Endodermal cell (in vitro differentiated cells): ENCODE measurements at regions not wholly inside any gene's neighbourhood (a gene's known extent, or its start where the extent isn't known, plus 50 kb on each side); places are given as distances from the start of the nearest gene placed in this dataset.
A peak's percentile ranks its signal among the peaks of the same experiment; 100 is the strongest.

ENCODE experiments used
- DNase-seq: peaks from one replicate; pipeline ENCODE4 v3.0.0-alpha.2; 2017
- H3K27ac ChIP-seq: 2 replicates; pipeline ENCODE4 v1.5.1; 2013; ENCODE audit warnings: mild to moderate bottlenecking, low read depth, low read length, moderate library complexity
- H3K27me3 ChIP-seq: 2 replicates; pipeline ENCODE4 v1.6.1; 2013; ENCODE audit warnings: mild to moderate bottlenecking, low read length, moderate library complexity; ENCODE audit not compliant: insufficient read depth, control insufficient read depth, poor library complexity, severe bottlenecking
- H3K36me3 ChIP-seq: 2 replicates; pipeline ENCODE4 v1.7.0; 2013; ENCODE audit warnings: mild to moderate bottlenecking, low read length, moderate library complexity; ENCODE audit not compliant: control insufficient read depth, insufficient read depth
- H3K4me1 ChIP-seq: one replicate; pipeline ENCODE4 v1.7.0; 2013; ENCODE audit warnings: low read length; ENCODE audit not compliant: control insufficient read depth, insufficient read depth
- H3K4me3 ChIP-seq: 2 replicates; pipeline ENCODE4 v1.5.1; 2013; ENCODE audit warnings: mild to moderate bottlenecking, low read length, moderate library complexity
- H3K9ac ChIP-seq: 2 replicates; pipeline ENCODE4 v1.6.1; 2013; ENCODE audit warnings: mild to moderate bottlenecking, low read length, moderate library complexity; ENCODE audit not compliant: poor library complexity, severe bottlenecking; ENCODE audit errors: extremely low read depth
- H3K9me3 ChIP-seq: 2 replicates; pipeline ENCODE4 v1.6.1; 2013; ENCODE audit warnings: mild to moderate bottlenecking, low read length, moderate library complexity; ENCODE audit not compliant: control insufficient read depth
- H3K27ac Mint-ChIP-seq: 2 replicates; pipeline ENCODE4 v1.8.0; 2020; ENCODE audit warnings: mixed read lengths
- H3K27me3 Mint-ChIP-seq: 2 replicates; pipeline ENCODE4 v1.8.0; 2021; ENCODE audit warnings: mild to moderate bottlenecking, mixed read lengths; ENCODE audit not compliant: insufficient read depth
- H3K36me3 Mint-ChIP-seq: 2 replicates; pipeline ENCODE4 v1.8.0; 2020; ENCODE audit warnings: low read depth, mixed read lengths
- H3K4me1 Mint-ChIP-seq: 2 replicates; pipeline ENCODE4 v1.8.0; 2020; ENCODE audit warnings: mixed read lengths
- H3K4me3 Mint-ChIP-seq: 2 replicates; pipeline ENCODE4 v1.8.0; 2020; ENCODE audit warnings: mild to moderate bottlenecking, moderate library complexity, mixed read lengths
- H3K9me3 Mint-ChIP-seq: 2 replicates; pipeline ENCODE4 v1.8.0; 2020; ENCODE audit warnings: mild to moderate bottlenecking, mixed read lengths
- WGBS, 2 experiments: methylation state at CpG; one replicate each; pipeline versions ENCODE4 v1.1.5 to v1.1.7; 2013; ENCODE audit warnings: missing lambda C conversion rate in 2 of 2, mixed read lengths in 1 of 2; ENCODE audit not compliant: insufficient coverage in 1 of 2, insufficient read length in 1 of 2; 5-methylcytosine and 5-hydroxymethylcytosine counted together
- TF ChIP-seq, protein P1 (sequence below): fragments of 200-600 bp; sonication (generic); conservative IDR thresholded peaks from 2 replicates; pipeline ENCODE4 v1.5.0; 2021; ENCODE audit warnings: antibody characterized with exemption, mild to moderate bottlenecking

DNA sequence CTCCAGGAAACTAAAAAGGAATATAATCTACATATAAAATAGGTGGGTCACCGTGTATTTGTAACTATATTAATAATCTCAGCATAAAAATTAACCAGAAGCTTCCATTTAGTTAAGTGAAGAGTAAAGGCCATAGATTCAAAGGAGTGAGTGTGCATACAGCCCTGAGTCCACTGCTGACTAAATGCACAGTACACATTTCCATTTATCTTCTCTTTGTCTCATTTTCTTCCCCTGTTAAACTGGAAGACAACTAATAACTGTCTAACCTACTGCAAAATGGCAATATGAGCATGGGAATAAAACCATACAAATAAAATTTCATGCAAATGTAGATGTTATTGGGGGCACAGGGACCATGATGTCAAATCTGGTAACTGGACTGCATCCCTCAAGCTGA lies 59.9 kb upstream of the DAB2 start:
- Mint-ChIP-seq H3K9me3 (no peaks in the 10 kb centered on the region), H3K27me3 (no peaks in the 10 kb centered on the region), H3K36me3 (no peaks in the 10 kb centered on the region), H3K4me1 (peaks cover 12% of the 10 kb centered on the region), H3K4me3 (no peak overlapping the region), H3K27ac (no peak overlapping the region)
- WGBS, 2 experiments = no CpG with 5 or more reads among the region's 1 CpG
- Histone ChIP-seq H3K9ac (no peak overlapping the region), H3K4me3 (no peak overlapping the region), H3K9me3 (no peaks in the 10 kb centered on the region), H3K27me3 (no peaks in the 10 kb centered on the region), H3K27ac (peak overlapping the region; percentile 41), H3K4me1 (no peaks in the 10 kb centered on the region), H3K36me3 (no peaks in the 10 kb centered on the region)
- TF ChIP-seq, protein P1, sequence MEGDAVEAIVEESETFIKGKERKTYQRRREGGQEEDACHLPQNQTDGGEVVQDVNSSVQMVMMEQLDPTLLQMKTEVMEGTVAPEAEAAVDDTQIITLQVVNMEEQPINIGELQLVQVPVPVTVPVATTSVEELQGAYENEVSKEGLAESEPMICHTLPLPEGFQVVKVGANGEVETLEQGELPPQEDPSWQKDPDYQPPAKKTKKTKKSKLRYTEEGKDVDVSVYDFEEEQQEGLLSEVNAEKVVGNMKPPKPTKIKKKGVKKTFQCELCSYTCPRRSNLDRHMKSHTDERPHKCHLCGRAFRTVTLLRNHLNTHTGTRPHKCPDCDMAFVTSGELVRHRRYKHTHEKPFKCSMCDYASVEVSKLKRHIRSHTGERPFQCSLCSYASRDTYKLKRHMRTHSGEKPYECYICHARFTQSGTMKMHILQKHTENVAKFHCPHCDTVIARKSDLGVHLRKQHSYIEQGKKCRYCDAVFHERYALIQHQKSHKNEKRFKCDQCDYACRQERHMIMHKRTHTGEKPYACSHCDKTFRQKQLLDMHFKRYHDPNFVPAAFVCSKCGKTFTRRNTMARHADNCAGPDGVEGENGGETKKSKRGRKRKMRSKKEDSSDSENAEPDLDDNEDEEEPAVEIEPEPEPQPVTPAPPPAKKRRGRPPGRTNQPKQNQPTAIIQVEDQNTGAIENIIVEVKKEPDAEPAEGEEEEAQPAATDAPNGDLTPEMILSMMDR = no peak
- no peak for DNase-seq

DNA sequence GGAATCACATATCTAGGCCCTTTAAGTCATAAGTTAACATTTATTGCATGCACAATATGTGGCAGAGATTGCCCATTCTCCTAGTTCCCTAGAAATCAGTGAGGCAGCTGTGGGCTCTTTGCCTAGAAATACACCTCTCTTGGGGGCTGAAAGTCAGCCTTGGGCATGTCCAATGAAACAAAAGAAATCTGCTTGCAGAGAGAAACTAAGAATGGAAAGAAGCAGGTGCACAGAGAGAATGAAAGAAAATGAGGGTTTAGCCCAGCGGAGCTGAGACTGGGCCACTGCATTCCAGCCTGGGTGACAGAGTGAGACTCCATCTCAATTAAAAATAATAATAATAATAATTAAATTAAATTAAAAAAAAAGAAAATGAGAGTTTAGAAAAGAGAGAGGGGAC lies 57.3 kb upstream of the DAB2 start:
- no peaks in the 10 kb centered on the region for H3K9me3 Mint-ChIP-seq
- H3K36me3 Mint-ChIP-seq = no peaks in the 10 kb centered on the region
- H3K4me1 Mint-ChIP-seq = peaks cover 12% of the 10 kb centered on the region
- no peak for DNase-seq
- WGBS, 2 experiments = 100% methylated on average over 1 of the region's 1 CpG; no CpG with 5 or more reads in 1 of the 2 experiments
- no peak overlapping the region for H3K4me3 Mint-ChIP-seq
- no peak overlapping the region for H3K27ac Mint-ChIP-seq
- H3K27me3 Mint-ChIP-seq = no peaks in the 10 kb centered on the region
- Histone ChIP-seq H3K27ac (no peak overlapping the region), H3K9ac (no peak overlapping the region), H3K4me3 (no peak overlapping the region), H3K27me3 (no peaks in the 10 kb centered on the region), H3K4me1 (no peaks in the 10 kb centered on the region), H3K9me3 (no peaks in the 10 kb centered on the region), H3K36me3 (no peaks in the 10 kb centered on the region)
- TF ChIP-seq, protein P1 = no peak

DNA sequence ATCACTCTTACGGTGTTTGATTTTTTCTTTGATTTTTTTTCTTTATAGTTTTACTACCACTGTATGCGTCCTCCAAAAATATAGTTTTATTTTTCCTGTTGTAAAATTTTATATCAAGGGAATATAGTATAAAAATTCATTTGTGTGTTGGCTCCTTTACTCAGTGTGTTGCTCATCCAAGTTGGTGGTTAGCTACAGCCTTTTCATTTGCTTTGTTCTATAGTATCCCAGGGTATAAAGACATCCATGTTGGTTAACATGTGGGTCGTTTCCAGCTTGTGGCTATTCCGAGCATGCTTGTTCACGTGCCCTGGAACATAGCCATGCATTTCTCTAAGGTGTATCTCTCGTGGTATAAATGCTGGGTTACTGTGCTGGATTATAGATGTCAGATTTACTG lies 54.8 kb upstream of the DAB2 start:
- Histone ChIP-seq H3K36me3 (no peaks in the 10 kb centered on the region), H3K27me3 (no peaks in the 10 kb centered on the region), H3K9me3 (no peaks in the 10 kb centered on the region), H3K4me1 (no peaks in the 10 kb centered on the region), H3K27ac (no peak overlapping the region), H3K4me3 (no peak overlapping the region), H3K9ac (no peak overlapping the region)
- 92% methylated on average over 5 of the region's 6 CpGs; no CpG with 5 or more reads in 1 of the 2 experiments for WGBS, 2 experiments
- Mint-ChIP-seq H3K27me3 (no peaks in the 10 kb centered on the region), H3K4me1 (peaks cover 16% of the 10 kb centered on the region), H3K36me3 (no peaks in the 10 kb centered on the region), H3K4me3 (no peak overlapping the region), H3K27ac (no peak overlapping the region), H3K9me3 (no peaks in the 10 kb centered on the region)
- no peak for DNase-seq
- TF ChIP-seq, protein P1 = no peak
